SU-DHL-6 (cell line): ENCODE measurements at regions not wholly inside any gene's neighbourhood (a gene's known extent, or its start where the extent isn't known, plus 50 kb on each side); places are given as distances from the start of the nearest gene placed in this dataset.

Experiments used
- H2AFZ ChIP-seq: fragments of 200-600 bp; sonication (generic); 2 replicates; pipeline ENCODE4 v1.6.1; 2014; ENCODE audit warnings: low read depth, mild to moderate bottlenecking, moderate library complexity, mixed read lengths, antibody characterized with exemption, low read length; ENCODE audit not compliant: severe bottlenecking
- H3F3A ChIP-seq: fragments of 200-600 bp; shearing (Covaris generic); 2 replicates; pipeline ENCODE4 v1.6.0; 2016; ENCODE audit warnings: antibody characterized with exemption, mild to moderate bottlenecking; ENCODE audit not compliant: insufficient read depth
- H3K27ac ChIP-seq: fragments of 200-600 bp; sonication (generic); 2 replicates; pipeline ENCODE4 v1.5.1; 2016; ENCODE audit warnings: low read depth, mild to moderate bottlenecking, low read length, moderate library complexity, mixed read lengths
- H3K27me3 ChIP-seq: fragments of 200-600 bp; sonication (generic), shearing (Covaris generic); 2 replicates; pipeline ENCODE4 v1.6.0; 2014; ENCODE audit warnings: mild to moderate bottlenecking, low read length
- H3K36me3 ChIP-seq: fragments of 200-600 bp; sonication (generic); 2 replicates; pipeline ENCODE4 v1.6.1; 2014; ENCODE audit warnings: mild to moderate bottlenecking, low read length, mixed read lengths
- H3K4me2 ChIP-seq: fragments of 300-600, 200-600 bp; shearing (Covaris generic), sonication (generic); 2 replicates; pipeline ENCODE4 v1.6.0; 2014; ENCODE audit warnings: low read length, low read depth, mild to moderate bottlenecking; ENCODE audit not compliant: poor library complexity, severe bottlenecking
- H3K4me3 ChIP-seq: fragments of 200-600 bp; sonication (generic); 2 replicates; pipeline ENCODE4 v1.5.1; 2014; ENCODE audit warnings: antibody characterized with exemption, low read length, mild to moderate bottlenecking, mixed read lengths; ENCODE audit not compliant: insufficient read depth, poor library complexity, severe bottlenecking
- H3K79me2 ChIP-seq: fragments of 200-600 bp; sonication (generic); 2 replicates; pipeline ENCODE4 v1.6.1; 2014; ENCODE audit warnings: mild to moderate bottlenecking, low read length, moderate library complexity; ENCODE audit not compliant: insufficient read depth
- H3K9ac ChIP-seq: fragments of 200-600 bp; sonication (generic); 2 replicates; pipeline ENCODE4 v1.7.0; 2014; ENCODE audit warnings: mild to moderate bottlenecking, low read length
- H3K9me2 ChIP-seq: fragments of 200-600 bp; sonication (generic); replicated peaks from 2 replicates; pipeline ENCODE4 v1.6.1; 2014; ENCODE audit warnings: low read length; ENCODE audit not compliant: insufficient read depth
- H3K9me3 ChIP-seq: fragments of 200-600 bp; sonication (generic); 2 replicates; pipeline ENCODE4 v1.6.1; 2014; ENCODE audit warnings: low read length, mixed read lengths; ENCODE audit not compliant: insufficient read depth
- H4K20me1 ChIP-seq: fragments of 200-600 bp; sonication (generic); 2 replicates; pipeline ENCODE4 v1.6.1; 2014; ENCODE audit warnings: low read depth, mild to moderate bottlenecking, antibody characterized with exemption, low read length, moderate library complexity, mixed read lengths
- EZH2phosphoT487 ChIP-seq: fragments of 200-600 bp; sonication (generic), shearing (Covaris generic); conservative IDR thresholded peaks from 2 replicates; pipeline ENCODE4 v1.6.1; 2018; ENCODE audit warnings: mild to moderate bottlenecking, antibody characterized with exemption, low read length, moderate library complexity, mixed read lengths
- TF ChIP-seq, protein P1 (sequence below): fragments of 200-600 bp; sonication (generic); IDR thresholded peaks from one replicate; pipeline ENCODE4 v1.5.1; 2017; ENCODE audit warnings: antibody characterized with exemption, mild to moderate bottlenecking, low read length, moderate library complexity; ENCODE audit not compliant: insufficient read depth, poor library complexity, severe bottlenecking

DNA sequence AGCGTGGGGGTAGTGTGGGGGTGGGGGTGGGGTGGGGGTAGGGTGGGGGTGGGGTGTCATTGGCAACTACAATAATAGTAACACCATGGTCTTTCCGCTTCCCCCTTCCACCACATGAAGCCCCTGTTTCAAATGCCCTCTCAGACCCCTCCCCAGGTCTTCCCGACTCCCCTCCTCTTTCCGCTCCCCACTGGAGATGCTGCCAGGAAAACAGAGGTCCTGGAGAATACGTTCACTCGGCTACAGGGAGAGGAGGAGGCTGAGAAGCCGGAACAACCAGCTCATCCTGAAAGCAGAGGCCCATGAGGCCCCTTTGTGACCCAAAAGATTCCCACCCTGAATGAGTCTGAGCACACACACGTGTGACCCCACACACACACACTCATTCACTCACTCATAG is 75.4 kb downstream of the CPN2 start:
- Histone ChIP-seq H3K27ac (no peak overlapping the region), H3K9me2 (no peaks in the 10 kb centered on the region), H2AFZ (no peak overlapping the region), H3K4me3 (no peak overlapping the region), H4K20me1 (no peaks in the 10 kb centered on the region), H3K79me2 (no peaks in the 10 kb centered on the region), H3K9ac (no peak overlapping the region), H3K4me2 (no peak overlapping the region), H3K27me3 (no peaks in the 10 kb centered on the region), H3K9me3 (no peaks in the 10 kb centered on the region), H3F3A (no peaks in the 10 kb centered on the region), H3K36me3 (no peaks in the 10 kb centered on the region)
- TF ChIP-seq, protein P1, sequence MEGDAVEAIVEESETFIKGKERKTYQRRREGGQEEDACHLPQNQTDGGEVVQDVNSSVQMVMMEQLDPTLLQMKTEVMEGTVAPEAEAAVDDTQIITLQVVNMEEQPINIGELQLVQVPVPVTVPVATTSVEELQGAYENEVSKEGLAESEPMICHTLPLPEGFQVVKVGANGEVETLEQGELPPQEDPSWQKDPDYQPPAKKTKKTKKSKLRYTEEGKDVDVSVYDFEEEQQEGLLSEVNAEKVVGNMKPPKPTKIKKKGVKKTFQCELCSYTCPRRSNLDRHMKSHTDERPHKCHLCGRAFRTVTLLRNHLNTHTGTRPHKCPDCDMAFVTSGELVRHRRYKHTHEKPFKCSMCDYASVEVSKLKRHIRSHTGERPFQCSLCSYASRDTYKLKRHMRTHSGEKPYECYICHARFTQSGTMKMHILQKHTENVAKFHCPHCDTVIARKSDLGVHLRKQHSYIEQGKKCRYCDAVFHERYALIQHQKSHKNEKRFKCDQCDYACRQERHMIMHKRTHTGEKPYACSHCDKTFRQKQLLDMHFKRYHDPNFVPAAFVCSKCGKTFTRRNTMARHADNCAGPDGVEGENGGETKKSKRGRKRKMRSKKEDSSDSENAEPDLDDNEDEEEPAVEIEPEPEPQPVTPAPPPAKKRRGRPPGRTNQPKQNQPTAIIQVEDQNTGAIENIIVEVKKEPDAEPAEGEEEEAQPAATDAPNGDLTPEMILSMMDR: no peak
- no peak for TF ChIP-seq EZH2phosphoT487

- Histone ChIP-seq H3K4me2 (no peak overlapping the region), H3K79me2 (no peaks in the 10 kb centered on the region), H3K9me2 (no peaks in the 10 kb centered on the region), H3K36me3 (no peaks in the 10 kb centered on the region), H3F3A (no peaks in the 10 kb centered on the region), H3K4me3 (no peak overlapping the region), H3K27ac (no peak overlapping the region), H3K9me3 (no peaks in the 10 kb centered on the region), H3K27me3 (no peaks in the 10 kb centered on the region), H4K20me1 (no peaks in the 10 kb centered on the region), H2AFZ (no peak overlapping the region), H3K9ac (no peak overlapping the region)
- no peak for TF ChIP-seq EZH2phosphoT487
- TF ChIP-seq, protein P1: no peak
Measured at GRCh38 chr3:194276768-194277103, 74.4 kb downstream of the CPN2 start.

- no peaks in the 10 kb centered on the region for H3F3A ChIP-seq
- no peak overlapping the region for H3K4me3 ChIP-seq
- no peaks in the 10 kb centered on the region for H3K27me3 ChIP-seq
- no peaks in the 10 kb centered on the region for H3K9me2 ChIP-seq
- TF ChIP-seq, protein P1: no peak
- TF ChIP-seq EZH2phosphoT487: no peak
- no peaks in the 10 kb centered on the region for H3K36me3 ChIP-seq
- H3K4me2 ChIP-seq: no peak overlapping the region
- no peak overlapping the region for H2AFZ ChIP-seq
- H3K27ac ChIP-seq: no peak overlapping the region
- no peaks in the 10 kb centered on the region for H3K79me2 ChIP-seq
- H3K9ac ChIP-seq: no peak overlapping the region
- no peaks in the 10 kb centered on the region for H4K20me1 ChIP-seq
- no peaks in the 10 kb centered on the region for H3K9me3 ChIP-seq
Measured at GRCh38 chr3:194277104-194277785, 73.9 kb downstream of the CPN2 start.
